Activated T-helper 17 cell treated with anti-CD3 and anti-CD28 coated beads, Interleukin-2, amount 50 U/mL, for 72 hours (primary cell): ENCODE measurements at regions not wholly inside any gene's neighbourhood (a gene's known extent, or its start where the extent isn't known, plus 50 kb on each side); places are given as distances from the start of the nearest gene placed in this dataset.
"Not testable (repeated sequence)": the region's sequence is repeated elsewhere in the genome, so short reads cannot be mapped to it uniquely, and the experiment has no call there.

Source experiments
- ATAC-seq: fragments of 150-1000 bp; cut with Tn5 transposase; replicated peaks from 2 replicates; pipeline ENCODE4 v1.10.0; 2021; ENCODE audit warnings: mild to moderate bottlenecking, moderate library complexity
- H3K27ac Mint-ChIP-seq: one replicate; pipeline ENCODE4 v1.8.0; 2022; ENCODE audit warnings: mixed read lengths
- H3K27me3 Mint-ChIP-seq: one replicate; pipeline ENCODE4 v1.8.0; 2022; ENCODE audit warnings: mixed read lengths
- H3K36me3 Mint-ChIP-seq: one replicate; pipeline ENCODE4 v1.8.0; 2022; ENCODE audit warnings: low read depth, mild to moderate bottlenecking, mixed read lengths
- H3K4me1 Mint-ChIP-seq: one replicate; pipeline ENCODE4 v1.8.0; 2022; ENCODE audit warnings: mixed read lengths
- H3K4me3 Mint-ChIP-seq: one replicate; pipeline ENCODE4 v1.8.0; 2022; ENCODE audit warnings: mild to moderate bottlenecking, mixed read lengths
- H3K9me3 Mint-ChIP-seq: one replicate; pipeline ENCODE4 v1.8.0; 2022; ENCODE audit warnings: mixed read lengths

DNA sequence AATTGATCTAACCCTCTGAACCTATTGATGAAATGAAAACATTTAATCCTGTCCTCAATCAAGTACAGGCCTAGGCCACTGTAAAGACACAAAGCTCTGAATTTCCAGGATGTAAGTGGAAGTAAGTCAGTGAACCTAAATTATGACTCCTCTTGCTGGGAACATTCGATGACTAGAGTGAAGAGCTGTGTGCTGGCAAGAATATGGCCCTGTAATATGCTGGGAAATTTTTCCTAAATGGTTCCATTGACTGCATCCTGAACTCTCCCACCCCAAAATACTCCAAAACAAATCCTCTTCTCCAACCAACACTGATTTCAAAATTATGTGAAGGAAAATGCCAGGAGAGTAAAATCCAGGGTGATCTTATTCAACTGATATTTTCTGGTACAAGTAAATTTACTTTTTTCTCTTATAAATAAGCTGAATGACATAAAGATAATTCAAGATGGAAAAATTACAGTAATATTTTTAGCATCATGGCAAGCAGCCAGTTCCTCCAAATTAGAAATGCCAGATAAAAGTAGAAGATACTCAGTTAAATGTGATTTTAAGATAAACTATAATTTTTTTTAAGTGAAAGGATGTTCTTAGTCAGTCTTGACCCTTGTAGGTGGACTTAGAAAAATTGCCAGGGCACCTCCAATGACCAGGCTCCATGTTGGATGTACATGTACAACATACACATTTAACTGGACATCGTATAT, 269.4 kb downstream of the PTGER3 start:
- Mint-ChIP-seq H3K9me3 (no peaks in the 10 kb centered on the region), H3K4me3 (no peak overlapping the region), H3K4me1 (no peaks in the 10 kb centered on the region), H3K36me3 (no peaks in the 10 kb centered on the region), H3K27me3 (no peaks in the 10 kb centered on the region), H3K27ac (no peak overlapping the region)
- no peak for ATAC-seq

DNA sequence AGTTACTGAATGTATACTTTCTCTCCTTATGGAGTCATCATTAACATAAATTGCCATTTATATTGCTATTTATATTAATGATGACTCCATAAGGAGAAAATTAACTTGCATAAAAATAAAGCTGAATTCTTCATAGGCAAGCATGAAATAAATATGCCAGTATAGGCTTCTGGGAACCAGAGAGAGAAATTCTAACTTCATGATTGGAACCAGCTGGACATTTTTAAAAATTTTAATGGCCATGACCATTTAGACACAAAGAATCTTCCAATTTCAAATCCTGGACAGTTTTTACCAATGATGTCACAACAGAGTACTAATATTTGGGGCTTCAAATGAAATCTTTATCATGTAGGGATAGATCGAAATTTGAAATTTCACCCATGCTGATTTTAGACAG, 268.7 kb downstream of the PTGER3 start:
- H3K27me3 Mint-ChIP-seq = no peaks in the 10 kb centered on the region
- no peaks in the 10 kb centered on the region for H3K36me3 Mint-ChIP-seq
- ATAC-seq = no peak
- no peak overlapping the region for H3K27ac Mint-ChIP-seq
- H3K4me3 Mint-ChIP-seq = no peak overlapping the region
- no peaks in the 10 kb centered on the region for H3K4me1 Mint-ChIP-seq
- no peaks in the 10 kb centered on the region for H3K9me3 Mint-ChIP-seq

DNA sequence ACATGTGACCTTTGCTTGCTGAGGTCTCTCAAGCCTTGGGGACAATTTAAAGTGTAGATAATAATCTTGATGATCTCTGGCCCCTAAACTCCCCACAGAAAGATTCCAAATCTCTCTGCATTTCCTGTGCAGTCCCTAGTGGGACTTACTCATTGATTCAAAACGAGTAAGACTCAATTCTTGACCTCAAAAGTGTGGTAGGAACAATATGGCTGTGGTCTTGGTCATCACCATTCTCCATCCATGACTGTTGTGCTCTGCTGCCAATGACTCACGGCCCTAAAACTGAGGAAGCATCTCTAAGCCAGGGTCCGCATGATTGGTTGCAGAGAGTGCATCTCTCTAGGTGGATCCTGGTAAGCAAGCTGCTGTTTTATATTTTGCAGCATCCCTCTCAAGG, 268.0 kb downstream of the PTGER3 start:
- H3K4me3 Mint-ChIP-seq = no peak overlapping the region

DNA sequence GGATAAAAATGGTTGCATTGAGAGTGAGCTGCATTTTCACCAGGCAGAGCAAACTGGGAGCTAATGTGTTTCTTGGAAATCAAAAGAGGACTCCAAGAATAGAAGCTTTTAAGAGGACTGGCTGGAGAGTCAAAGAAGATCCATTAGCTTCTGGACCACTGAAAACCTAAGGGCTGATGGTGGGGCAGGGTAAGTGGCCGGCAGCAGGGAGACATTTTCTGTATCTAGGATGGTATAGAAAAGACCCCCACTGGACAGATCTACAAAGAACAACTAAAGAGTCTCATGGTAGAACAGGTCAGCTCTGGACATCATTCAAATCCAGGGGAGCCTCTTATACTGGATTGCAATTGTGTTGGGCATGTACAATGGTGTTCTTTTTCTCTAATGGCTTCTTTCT, 262.3 kb downstream of the PTGER3 start:
- ATAC-seq = no peak
- H3K4me3 Mint-ChIP-seq = no peak overlapping the region

More for the DNA sequence above, 268.0 kb downstream of the PTGER3 start:
- Mint-ChIP-seq H3K4me1 (no peaks in the 10 kb centered on the region), H3K27me3 (no peaks in the 10 kb centered on the region), H3K27ac (no peak overlapping the region), H3K36me3 (no peaks in the 10 kb centered on the region), H3K9me3 (no peaks in the 10 kb centered on the region)
- no peak for ATAC-seq

DNA sequence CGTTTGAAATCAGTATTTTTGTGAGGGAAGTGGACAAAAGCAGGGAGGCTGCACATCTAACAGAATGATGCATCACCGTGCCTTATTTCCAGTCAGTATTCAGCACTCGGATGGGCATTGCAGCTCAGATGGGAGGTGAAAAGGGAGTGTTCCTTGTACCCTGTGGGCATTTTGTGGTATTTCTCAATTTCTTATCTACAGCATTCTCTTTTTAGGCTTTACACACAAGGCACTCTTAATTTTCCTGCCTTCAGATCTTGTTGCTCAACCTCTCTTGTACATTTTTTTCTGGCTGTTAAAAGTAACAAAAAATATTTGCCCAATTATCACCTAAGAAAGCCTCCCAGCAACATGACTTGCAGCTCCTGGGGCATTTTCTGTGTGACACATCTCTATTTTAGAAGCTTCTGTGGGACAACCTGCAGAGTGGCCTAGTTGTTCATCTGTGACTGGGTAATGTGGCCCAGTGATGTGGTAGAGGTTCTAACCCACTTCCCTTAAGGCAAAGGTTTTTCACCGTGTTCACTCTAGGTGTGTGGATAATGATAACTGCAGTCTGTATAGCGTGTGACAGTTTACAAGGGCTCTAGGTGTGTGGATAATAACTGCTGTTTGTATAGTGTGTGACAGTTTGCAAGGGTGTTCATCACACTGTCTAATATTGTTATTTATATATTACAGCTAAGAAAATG, 257.2 kb downstream of the PTGER3 start:
- no peak for ATAC-seq
- Mint-ChIP-seq H3K4me3 (no peak overlapping the region), H3K27me3 (peaks cover 3% of the 10 kb centered on the region), H3K27ac (no peak overlapping the region), H3K4me1 (no peaks in the 10 kb centered on the region), H3K36me3 (no peaks in the 10 kb centered on the region), H3K9me3 (peaks cover 3% of the 10 kb centered on the region)

More for the DNA sequence above, 262.3 kb downstream of the PTGER3 start:
- no peaks in the 10 kb centered on the region for H3K36me3 Mint-ChIP-seq
- H3K27ac Mint-ChIP-seq = no peak overlapping the region
- H3K9me3 Mint-ChIP-seq = no peaks in the 10 kb centered on the region
- H3K4me1 Mint-ChIP-seq = no peaks in the 10 kb centered on the region
- H3K27me3 Mint-ChIP-seq = no peaks in the 10 kb centered on the region

DNA sequence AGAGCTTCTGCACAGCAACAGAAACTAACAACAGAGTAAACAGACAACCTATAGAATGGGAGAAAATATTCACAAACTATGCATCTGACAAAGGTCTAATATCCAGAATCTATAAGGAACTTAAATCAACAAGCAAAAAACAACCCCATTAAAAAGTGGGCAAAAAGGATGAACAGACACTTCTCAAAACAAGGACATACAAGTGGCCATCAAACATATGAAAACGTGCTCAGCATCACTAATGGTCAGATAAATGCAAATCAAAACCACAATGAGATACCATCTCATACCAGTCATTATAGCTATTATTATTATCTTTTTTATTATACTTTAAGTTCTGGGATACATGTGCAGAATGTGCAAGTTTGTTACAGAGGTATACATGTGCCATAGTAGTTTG, 252.6 kb downstream of the PTGER3 start:
- not testable (repeated sequence) for ATAC-seq, H3K27ac Mint-ChIP-seq, H3K4me3 Mint-ChIP-seq, H3K9me3 Mint-ChIP-seq, H3K36me3 Mint-ChIP-seq, H3K4me1 Mint-ChIP-seq, H3K27me3 Mint-ChIP-seq

DNA sequence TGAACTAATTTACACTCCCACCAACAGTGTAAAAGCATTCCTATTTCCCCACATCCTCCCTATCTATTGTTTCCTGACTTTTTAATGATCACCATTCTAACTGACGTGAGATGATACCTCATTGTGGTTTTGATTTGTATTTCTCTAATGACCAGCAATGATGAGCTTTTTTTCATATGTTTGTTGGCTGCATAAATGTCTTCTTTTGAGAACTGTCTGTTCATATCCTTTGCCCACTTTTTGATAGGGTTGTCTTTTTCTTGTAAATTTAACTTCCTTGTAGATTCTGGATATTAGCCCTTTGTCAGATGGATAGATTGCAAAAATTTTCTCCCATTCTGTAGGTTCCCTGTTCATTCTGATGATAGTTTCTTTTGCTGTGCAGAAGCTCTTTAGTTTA, 251.3 kb downstream of the PTGER3 start:
- H3K4me3 Mint-ChIP-seq, ATAC-seq, H3K27me3 Mint-ChIP-seq, H3K4me1 Mint-ChIP-seq, H3K9me3 Mint-ChIP-seq, H3K27ac Mint-ChIP-seq, H3K36me3 Mint-ChIP-seq: not testable (repeated sequence)

DNA sequence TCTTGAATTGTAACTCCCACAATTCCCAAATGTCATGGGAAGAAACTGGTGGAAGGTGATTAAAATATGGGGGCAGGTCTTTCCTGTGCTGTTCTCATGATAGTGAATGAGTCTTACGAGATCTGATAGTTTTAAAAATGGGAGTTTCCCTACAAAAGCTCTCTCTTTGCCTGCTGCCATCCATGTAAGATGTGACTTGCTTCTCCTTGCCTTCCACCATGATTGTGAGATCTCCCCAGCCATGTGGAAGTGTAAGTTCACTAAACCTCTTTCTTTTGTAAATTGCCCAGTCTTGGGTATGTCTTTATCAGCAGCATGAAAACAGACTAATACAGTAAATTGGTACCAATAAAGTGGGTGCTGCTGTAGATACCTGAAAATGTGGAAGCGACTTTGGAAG, 245.0 kb downstream of the PTGER3 start:
- H3K27ac Mint-ChIP-seq, H3K27me3 Mint-ChIP-seq, H3K4me3 Mint-ChIP-seq, H3K36me3 Mint-ChIP-seq, H3K4me1 Mint-ChIP-seq, ATAC-seq: not testable (repeated sequence)
- peaks cover 10% of the 10 kb centered on the region for H3K9me3 Mint-ChIP-seq

DNA sequence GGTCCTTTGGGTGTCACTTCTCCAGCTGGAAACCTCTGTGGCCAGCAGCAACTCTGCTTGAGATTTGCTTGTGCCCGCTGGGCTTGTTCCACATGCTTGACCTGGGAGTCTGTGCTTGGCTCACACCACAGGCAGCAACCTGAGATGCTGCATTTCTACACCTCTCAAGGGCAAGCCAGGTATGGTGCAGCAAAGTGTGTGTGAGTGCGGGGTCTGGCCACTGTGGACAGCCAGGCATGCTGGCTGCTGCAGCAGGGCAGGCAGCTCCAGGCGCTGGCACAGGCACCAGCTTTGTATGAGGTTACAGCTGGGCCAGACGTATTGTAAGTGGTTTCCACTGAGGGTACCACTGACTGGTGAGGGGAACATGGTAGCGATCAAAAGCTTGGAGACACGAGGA, 242.0 kb downstream of the PTGER3 start:
- Mint-ChIP-seq H3K4me3 (no peak overlapping the region), H3K9me3 (peaks cover 5% of the 10 kb centered on the region), H3K27ac (no peak overlapping the region), H3K36me3 (no peaks in the 10 kb centered on the region), H3K4me1 (no peaks in the 10 kb centered on the region), H3K27me3 (no peaks in the 10 kb centered on the region)
- ATAC-seq = no peak

DNA sequence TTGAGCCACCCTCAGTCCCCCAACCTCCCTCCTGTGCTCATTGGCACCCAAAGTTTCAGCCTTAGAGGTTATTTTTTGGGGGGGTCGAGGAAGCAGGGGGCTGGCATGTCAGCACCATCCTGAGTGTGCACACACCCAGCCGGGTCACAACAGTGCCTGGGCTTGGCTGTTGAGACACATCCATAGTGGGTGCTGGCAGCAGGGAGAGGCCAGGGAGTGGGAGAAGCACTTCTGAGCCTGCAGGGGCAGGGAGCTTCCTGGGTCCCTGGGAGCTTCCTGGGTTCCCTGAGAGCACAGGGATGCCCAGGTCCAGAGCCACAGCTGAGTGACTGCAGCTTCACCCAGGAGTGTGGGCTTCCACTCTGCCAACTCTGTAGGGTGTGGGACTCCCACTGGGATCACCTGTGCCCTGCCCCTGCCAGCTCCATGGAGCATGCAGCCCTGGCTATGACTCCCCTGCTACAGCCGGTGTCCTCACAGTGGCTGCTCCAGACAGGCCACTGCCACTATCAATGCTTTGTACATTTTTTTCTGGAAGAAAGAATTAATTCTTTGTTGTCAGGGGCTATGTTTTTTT, 240.4 kb downstream of the PTGER3 start:
- ATAC-seq = no peak
- no peaks in the 10 kb centered on the region for H3K27me3 Mint-ChIP-seq
- H3K27ac Mint-ChIP-seq = no peak overlapping the region
- no peak overlapping the region for H3K4me3 Mint-ChIP-seq
- peaks cover 5% of the 10 kb centered on the region for H3K9me3 Mint-ChIP-seq
- no peaks in the 10 kb centered on the region for H3K4me1 Mint-ChIP-seq
- H3K36me3 Mint-ChIP-seq = no peaks in the 10 kb centered on the region

DNA sequence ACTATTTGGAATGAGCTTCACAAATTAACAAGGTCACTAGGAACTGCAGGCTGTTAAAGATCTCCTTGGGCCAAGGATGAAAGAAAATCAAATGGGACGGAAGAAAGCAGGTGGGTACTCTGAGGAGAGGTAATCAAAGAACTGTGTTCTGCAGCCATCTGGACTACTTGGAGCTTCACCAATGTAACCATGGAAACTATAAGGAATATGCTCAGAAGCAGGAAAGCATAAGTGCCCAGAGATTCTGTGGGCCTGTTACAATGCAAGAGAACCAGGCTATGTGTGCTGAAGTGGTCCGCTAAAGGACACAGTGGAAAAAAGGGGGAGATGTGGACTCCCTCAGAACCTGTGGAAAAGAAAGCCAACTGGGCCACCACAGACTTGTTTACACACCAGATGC, 238.5 kb downstream of the PTGER3 start:
- H3K27ac Mint-ChIP-seq = no peak overlapping the region
- no peaks in the 10 kb centered on the region for H3K27me3 Mint-ChIP-seq
- H3K4me1 Mint-ChIP-seq = no peaks in the 10 kb centered on the region
- no peak for ATAC-seq
- peaks cover 4% of the 10 kb centered on the region for H3K9me3 Mint-ChIP-seq
- no peak overlapping the region for H3K4me3 Mint-ChIP-seq
- H3K36me3 Mint-ChIP-seq = no peaks in the 10 kb centered on the region

DNA sequence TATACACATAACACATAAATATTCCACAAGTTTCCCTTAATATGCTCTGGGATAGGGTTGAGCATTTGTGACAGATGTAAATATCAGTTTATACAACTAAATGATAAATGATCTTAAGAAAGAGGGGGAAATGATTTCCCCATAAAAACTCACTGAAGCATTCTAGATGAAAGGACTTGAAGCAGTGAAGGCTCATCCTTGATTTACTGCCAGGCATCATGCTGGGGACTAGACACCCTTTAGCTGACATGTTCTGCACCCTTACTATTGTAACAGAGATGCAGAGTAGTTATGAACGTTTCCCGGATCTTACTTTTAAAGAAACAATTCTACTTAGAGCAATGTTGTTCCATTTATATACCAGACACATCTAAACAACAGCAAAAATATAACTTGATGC, 235.8 kb downstream of the PTGER3 start:
- Mint-ChIP-seq H3K4me3 (no peak overlapping the region), H3K9me3 (peaks cover 4% of the 10 kb centered on the region), H3K36me3 (no peaks in the 10 kb centered on the region), H3K4me1 (no peaks in the 10 kb centered on the region), H3K27ac (no peak overlapping the region), H3K27me3 (no peaks in the 10 kb centered on the region)
- ATAC-seq = no peak

DNA sequence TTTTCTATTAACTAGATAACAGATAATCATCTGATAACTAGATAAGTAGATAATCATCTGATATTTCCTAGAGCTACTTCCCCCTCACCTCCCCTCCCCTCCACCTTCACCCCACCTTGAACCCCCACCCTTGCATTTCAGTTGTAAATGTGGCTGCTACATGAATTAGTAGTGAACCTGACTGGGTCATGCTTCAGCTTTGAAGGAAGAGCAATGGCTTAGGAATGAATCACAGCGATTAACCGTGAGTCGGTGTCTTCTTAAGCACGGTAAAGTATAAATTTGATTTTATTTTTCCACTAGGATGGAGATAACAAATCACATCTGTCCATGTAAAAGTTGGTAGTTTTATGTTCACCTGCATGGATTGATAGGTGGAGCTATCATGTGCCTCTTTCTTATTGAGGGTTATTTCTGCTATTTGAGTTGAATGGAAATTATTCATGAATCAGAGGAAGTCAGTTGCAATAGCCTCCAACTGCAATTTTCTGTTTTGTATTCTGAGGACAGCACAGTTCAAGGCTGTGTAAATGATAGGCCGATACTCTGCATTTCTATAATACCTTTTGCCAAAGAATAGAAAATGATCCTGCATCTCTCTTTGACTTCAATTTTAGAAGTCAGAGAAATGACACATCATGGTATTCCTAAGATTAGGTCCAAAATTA, 235.0 kb downstream of the PTGER3 start:
- Mint-ChIP-seq H3K36me3 (no peaks in the 10 kb centered on the region), H3K27me3 (no peaks in the 10 kb centered on the region), H3K27ac (no peak overlapping the region), H3K9me3 (peaks cover 4% of the 10 kb centered on the region), H3K4me1 (no peaks in the 10 kb centered on the region), H3K4me3 (no peak overlapping the region)
- ATAC-seq = no peak

DNA sequence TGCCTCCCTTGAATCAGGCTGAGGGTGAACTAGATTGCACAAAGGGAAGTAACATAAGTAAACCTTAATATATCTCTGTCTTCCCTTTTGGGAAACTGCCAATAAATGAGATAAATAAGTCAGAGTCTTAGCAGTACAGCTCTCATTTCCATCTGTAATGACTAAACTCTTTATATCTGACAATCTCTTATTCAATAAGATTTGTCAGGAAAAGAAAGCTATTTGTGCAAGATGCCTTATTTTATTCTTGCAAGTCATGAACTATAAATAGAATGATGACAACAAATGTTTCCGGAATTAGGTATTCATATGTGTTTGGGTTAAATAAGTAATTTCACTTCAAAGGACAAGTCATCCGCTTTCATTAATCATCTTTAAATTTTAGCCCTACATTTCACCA, 229.2 kb downstream of the PTGER3 start:
- Mint-ChIP-seq H3K9me3 (peaks cover 3% of the 10 kb centered on the region), H3K27ac (no peak overlapping the region), H3K27me3 (no peaks in the 10 kb centered on the region), H3K4me3 (no peak overlapping the region), H3K36me3 (no peaks in the 10 kb centered on the region), H3K4me1 (no peaks in the 10 kb centered on the region)
- no peak for ATAC-seq

DNA sequence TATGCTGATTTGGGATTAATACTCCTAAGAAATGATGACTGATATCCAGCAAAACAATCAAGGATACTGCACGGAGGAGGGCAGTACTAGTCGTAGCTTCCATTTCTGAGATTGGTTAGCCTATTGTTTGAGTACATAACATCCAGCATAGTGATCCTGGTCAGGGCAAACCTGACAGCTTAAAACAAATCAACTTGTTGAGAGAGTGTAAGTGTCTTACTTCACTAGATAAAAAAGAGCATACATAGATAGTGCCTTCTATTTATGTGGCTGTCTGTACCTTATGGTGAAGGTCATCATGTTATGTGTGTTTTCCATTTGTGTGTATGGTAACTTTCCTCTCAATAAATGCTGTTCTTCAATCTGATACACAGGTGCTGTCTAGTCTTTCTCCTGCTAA, 228.4 kb downstream of the PTGER3 start:
- Mint-ChIP-seq H3K9me3 (no peaks in the 10 kb centered on the region), H3K4me1 (no peaks in the 10 kb centered on the region), H3K4me3 (no peak overlapping the region), H3K27me3 (no peaks in the 10 kb centered on the region), H3K36me3 (no peaks in the 10 kb centered on the region), H3K27ac (no peak overlapping the region)
- no peak for ATAC-seq
